Fibroblast of lung (primary cell): ENCODE measurements at regions not wholly inside any gene's neighbourhood (a gene's known extent, or its start where the extent isn't known, plus 50 kb on each side); places are given as distances from the start of the nearest gene placed in this dataset.

ENCODE experiments used
- DNase-seq, 2 donors: peaks; one replicate each; pipeline versions ENCODE4 v3.0.0 to v3.0.0-alpha.2; 2010; ENCODE audit warnings: low read depth in 2 of 2
- H2AFZ ChIP-seq: 2 replicates; pipeline ENCODE4 v1.5.1; 2012; ENCODE audit warnings: low read length, control low read depth, inconsistent platforms
- H3K27ac ChIP-seq: 2 replicates; pipeline ENCODE4 v1.5.1; 2011; ENCODE audit warnings: low read length, control low read depth; ENCODE audit not compliant: insufficient read depth
- H3K27me3 ChIP-seq: 2 replicates; pipeline ENCODE4 v1.5.1; 2011; ENCODE audit warnings: mild to moderate bottlenecking, low read length; ENCODE audit not compliant: control insufficient read depth, insufficient read depth
- H3K36me3 ChIP-seq: 2 replicates; pipeline ENCODE4 v1.5.1; 2011; ENCODE audit warnings: low read length; ENCODE audit not compliant: control insufficient read depth, insufficient read depth
- H3K4me1 ChIP-seq: 2 replicates; pipeline ENCODE4 v1.5.1; 2011; ENCODE audit warnings: low read length; ENCODE audit not compliant: control insufficient read depth, insufficient read depth; ENCODE audit errors: extremely low read depth
- H3K4me2 ChIP-seq: 2 replicates; pipeline ENCODE4 v1.5.1; 2011; ENCODE audit warnings: low read length, control low read depth; ENCODE audit not compliant: insufficient read depth; ENCODE audit errors: extremely low read depth
- H3K4me3 ChIP-seq, 4 experiments: fragments of 200-600 bp in 1 of 4; sonication (generic) in 1 of 4; replicated peaks in 1 of 4; 2 replicates each; pipeline ENCODE4 v1.5.1; 2011 to 2016; ENCODE audit warnings: low read length in 4 of 4, low read depth in 3 of 4, mild to moderate bottlenecking in 3 of 4, control low read depth in 2 of 4, inconsistent platforms in 1 of 4, mixed read lengths in 1 of 4; ENCODE audit not compliant: insufficient read depth in 1 of 4; ENCODE audit errors: control extremely low read depth in 1 of 4
- H3K79me2 ChIP-seq: 2 replicates; pipeline ENCODE4 v1.5.1; 2012; ENCODE audit warnings: mild to moderate bottlenecking, low read length, inconsistent platforms; ENCODE audit not compliant: control insufficient read depth, insufficient read depth
- H3K9ac ChIP-seq: 2 replicates; pipeline ENCODE4 v1.5.1; 2011; ENCODE audit warnings: mild to moderate bottlenecking, low read length, control low read depth; ENCODE audit not compliant: insufficient read depth
- H3K9me3 ChIP-seq: 2 replicates; pipeline ENCODE4 v1.5.1; 2012; ENCODE audit warnings: low read depth, low read length; ENCODE audit not compliant: control insufficient read depth, insufficient read depth
- H4K20me1 ChIP-seq: 2 replicates; pipeline ENCODE4 v1.5.1; 2011; ENCODE audit warnings: low read length; ENCODE audit not compliant: control insufficient read depth, insufficient read depth; ENCODE audit errors: extremely low read depth
- EZH2 ChIP-seq: IDR thresholded peaks from 2 replicates; pipeline ENCODE4 v1.5.1; 2012; ENCODE audit warnings: low read length, control low read depth, mild to moderate bottlenecking; ENCODE audit errors: missing control alignments
- TF ChIP-seq, protein P1 (sequence below), 2 donors: IDR thresholded peaks in 1 of 2; conservative IDR thresholded peaks in 1 of 2; 1 replicate in 1 of 2; 2 replicates in 1 of 2; pipeline ENCODE4 v1.5.1; 2011 to 2012; ENCODE audit warnings: low read length in 2 of 2, control low read depth in 1 of 2, inconsistent platforms in 1 of 2, low read depth in 1 of 2, mild to moderate bottlenecking in 1 of 2

DNA sequence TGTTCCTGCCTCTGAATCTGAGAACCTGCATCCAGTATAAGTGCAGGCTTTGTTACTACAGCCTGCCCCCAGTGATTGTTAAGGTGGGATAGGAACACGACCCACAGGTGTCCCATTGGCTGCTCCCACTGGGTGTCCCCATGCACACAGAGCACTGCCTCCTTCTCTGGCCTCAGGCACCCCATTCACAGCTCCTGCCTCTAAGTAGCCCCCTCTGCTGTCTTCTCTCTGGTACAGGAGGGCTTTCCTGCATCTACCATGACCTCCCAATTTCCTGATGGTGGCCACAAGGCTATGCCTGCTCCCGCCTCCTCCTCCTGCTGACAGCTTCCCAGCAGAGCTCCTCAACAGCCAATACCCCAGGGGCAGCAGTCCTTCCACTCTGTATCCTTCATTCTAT, 238.6 kb upstream of the TMC3 start:
- Histone ChIP-seq H3K4me3 (no peak overlapping the region), H3K27me3 (no peaks in the 10 kb centered on the region), H3K9ac (no peak overlapping the region), H3K4me2 (no peak overlapping the region), H2AFZ (no peak overlapping the region), H3K27ac (no peak overlapping the region), H3K9me3 (no peaks in the 10 kb centered on the region), H3K79me2 (no peaks in the 10 kb centered on the region), H4K20me1 (no peaks in the 10 kb centered on the region), H3K36me3 (no peaks in the 10 kb centered on the region), H3K4me1 (no peaks in the 10 kb centered on the region)
- DNase-seq, result no peak
- TF ChIP-seq, protein P1, sequence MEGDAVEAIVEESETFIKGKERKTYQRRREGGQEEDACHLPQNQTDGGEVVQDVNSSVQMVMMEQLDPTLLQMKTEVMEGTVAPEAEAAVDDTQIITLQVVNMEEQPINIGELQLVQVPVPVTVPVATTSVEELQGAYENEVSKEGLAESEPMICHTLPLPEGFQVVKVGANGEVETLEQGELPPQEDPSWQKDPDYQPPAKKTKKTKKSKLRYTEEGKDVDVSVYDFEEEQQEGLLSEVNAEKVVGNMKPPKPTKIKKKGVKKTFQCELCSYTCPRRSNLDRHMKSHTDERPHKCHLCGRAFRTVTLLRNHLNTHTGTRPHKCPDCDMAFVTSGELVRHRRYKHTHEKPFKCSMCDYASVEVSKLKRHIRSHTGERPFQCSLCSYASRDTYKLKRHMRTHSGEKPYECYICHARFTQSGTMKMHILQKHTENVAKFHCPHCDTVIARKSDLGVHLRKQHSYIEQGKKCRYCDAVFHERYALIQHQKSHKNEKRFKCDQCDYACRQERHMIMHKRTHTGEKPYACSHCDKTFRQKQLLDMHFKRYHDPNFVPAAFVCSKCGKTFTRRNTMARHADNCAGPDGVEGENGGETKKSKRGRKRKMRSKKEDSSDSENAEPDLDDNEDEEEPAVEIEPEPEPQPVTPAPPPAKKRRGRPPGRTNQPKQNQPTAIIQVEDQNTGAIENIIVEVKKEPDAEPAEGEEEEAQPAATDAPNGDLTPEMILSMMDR (conservative IDR thresholded peaks at IDR 0.05 in 1 of 2, IDR thresholded peaks at IDR 0.05 in 1 of 2; ENCODE audit: low read depth in 1 of 2, low read length in 2 of 2), result no peak
- no peak for TF ChIP-seq EZH2

DNA sequence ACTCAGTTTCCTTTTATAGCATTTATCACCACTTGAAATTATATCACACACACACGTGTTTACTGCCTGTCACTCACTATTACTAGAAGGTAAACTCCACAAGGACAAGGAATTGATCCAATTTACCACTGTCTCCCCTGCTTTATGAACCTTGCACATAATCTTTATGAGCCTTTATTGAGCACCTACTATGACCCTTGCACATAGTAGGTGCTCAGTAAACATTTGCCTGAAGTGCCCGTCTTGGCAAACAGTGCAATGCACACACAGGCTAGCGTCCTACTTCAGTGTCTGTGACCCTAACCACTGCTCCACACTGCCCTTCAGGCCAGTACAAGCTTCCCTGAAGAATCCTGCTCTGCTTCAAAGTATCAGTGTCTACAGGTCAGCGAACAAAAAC, 237.7 kb upstream of the TMC3 start:
- Histone ChIP-seq H4K20me1 (no peaks in the 10 kb centered on the region), H3K4me2 (no peak overlapping the region), H3K4me1 (no peaks in the 10 kb centered on the region), H3K4me3 (no peak overlapping the region), H3K27me3 (no peaks in the 10 kb centered on the region), H3K9me3 (no peaks in the 10 kb centered on the region), H3K27ac (no peak overlapping the region), H2AFZ (no peak overlapping the region), H3K36me3 (no peaks in the 10 kb centered on the region), H3K79me2 (no peaks in the 10 kb centered on the region), H3K9ac (no peak overlapping the region)
- DNase-seq, result no peak
- no peak for TF ChIP-seq EZH2
- TF ChIP-seq, protein P1 (conservative IDR thresholded peaks at IDR 0.05 in 1 of 2, IDR thresholded peaks at IDR 0.05 in 1 of 2; ENCODE audit: low read depth in 1 of 2, low read length in 2 of 2), result no peak

DNA sequence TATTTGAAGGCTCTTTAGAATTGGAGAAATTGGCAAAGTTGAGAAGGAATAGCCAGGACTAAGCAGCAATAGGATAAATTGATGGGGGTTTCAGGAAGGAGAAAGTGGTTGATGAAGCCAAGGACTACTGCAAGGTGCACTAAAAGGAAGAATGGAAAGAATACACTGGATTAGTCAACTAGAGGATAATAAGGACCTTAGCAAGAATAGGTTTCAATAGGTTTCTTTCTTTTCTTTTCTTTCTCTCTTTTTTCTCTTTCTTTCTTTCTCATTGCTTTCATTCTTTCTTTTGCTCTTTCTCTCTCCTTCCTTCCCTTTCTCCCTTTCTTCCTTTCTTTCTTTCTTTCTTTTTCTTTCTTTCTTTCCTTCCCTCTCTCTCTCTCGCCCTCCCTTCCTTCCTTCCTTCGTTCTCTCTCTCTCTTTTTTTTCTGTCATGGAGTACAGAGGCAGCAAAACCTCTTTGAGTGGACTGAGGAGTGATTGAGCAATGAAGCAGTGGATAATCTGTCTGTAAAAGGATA, 234.4 kb upstream of the TMC3 start:
- Histone ChIP-seq H3K4me3 (no peak overlapping the region), H3K4me1 (no peaks in the 10 kb centered on the region), H3K27me3 (no peaks in the 10 kb centered on the region)

More for the DNA sequence above, 234.4 kb upstream of the TMC3 start:
- Histone ChIP-seq H3K9me3 (no peaks in the 10 kb centered on the region), H3K9ac (no peak overlapping the region), H3K36me3 (no peaks in the 10 kb centered on the region), H3K27ac (no peak overlapping the region), H3K4me2 (no peak overlapping the region), H4K20me1 (no peaks in the 10 kb centered on the region), H3K79me2 (no peaks in the 10 kb centered on the region), H2AFZ (no peak overlapping the region)
- no peak for TF ChIP-seq EZH2
- TF ChIP-seq, protein P1 (conservative IDR thresholded peaks at IDR 0.05 in 1 of 2, IDR thresholded peaks at IDR 0.05 in 1 of 2; ENCODE audit: low read depth in 1 of 2, low read length in 2 of 2), result no peak
- DNase-seq, result no peak
